Left renal cortex interstitium (tissue), 4 donors: ENCODE measurements at regions not wholly inside any gene's neighbourhood (a gene's known extent, or its start where the extent isn't known, plus 50 kb on each side); places are given as distances from the start of the nearest gene placed in this dataset.
A peak's percentile ranks its signal among the peaks of the same experiment; 100 is the strongest.

Experiments used
- DNase-seq, 4 donors: peaks; one replicate each; pipeline ENCODE4 v3.0.0-alpha.2; 2013; ENCODE audit warnings: low read depth in 4 of 4, low spot score in 2 of 4, missing footprints in 1 of 4

- no peak for DNase-seq
These were observed 669.3 kb downstream of the PDHA2 start for GRCh38 chr4:96509039-96509741.

- DNase-seq: no peak
These were observed 679.4 kb downstream of the PDHA2 start for GRCh38 chr4:96519291-96519690.

- DNase-seq: no peak
These were observed 681.2 kb downstream of the PDHA2 start for GRCh38 chr4:96521046-96521536.

- DNase-seq: no peak
These were observed 683.7 kb downstream of the PDHA2 start for GRCh38 chr4:96523611-96524010.

GRCh38 chr4:96524311-96524875 is 684.5 kb downstream of the PDHA2 start:
- DNase-seq: no peak

GRCh38 chr4:96525898-96526297 is 686.0 kb downstream of the PDHA2 start:
- no peak for DNase-seq

- no peak for DNase-seq
These were observed 686.7 kb downstream of the PDHA2 start for GRCh38 chr4:96526625-96527024.

GRCh38 chr4:96531836-96532235 is 691.9 kb downstream of the PDHA2 start:
- no peak for DNase-seq

GRCh38 chr4:96543346-96543745 is 703.5 kb downstream of the PDHA2 start:
- DNase-seq: no peak

GRCh38 chr4:96558466-96558865 is 718.6 kb downstream of the PDHA2 start:
- no peak for DNase-seq

GRCh38 chr4:96566755-96567154 is 726.9 kb downstream of the PDHA2 start:
- no peak for DNase-seq

GRCh38 chr4:96585304-96585703 is 745.4 kb downstream of the PDHA2 start:
- no peak for DNase-seq

- DNase-seq: no peak
These were observed 753.5 kb downstream of the PDHA2 start for GRCh38 chr4:96593422-96593821.

GRCh38 chr4:96598465-96598864 is 758.6 kb downstream of the PDHA2 start:
- DNase-seq: peak in 2 of 4 donors; percentile 21 to 34

GRCh38 chr4:96599752-96600151 is 759.9 kb downstream of the PDHA2 start:
- DNase-seq: no peak

GRCh38 chr4:96602661-96603060 is 762.8 kb downstream of the PDHA2 start:
- no peak for DNase-seq

- DNase-seq: no peak
These were observed 763.7 kb downstream of the PDHA2 start for GRCh38 chr4:96603641-96604040.

GRCh38 chr4:96606451-96606850 is 766.6 kb downstream of the PDHA2 start:
- DNase-seq: no peak

GRCh38 chr4:96626023-96626422 is 786.1 kb downstream of the PDHA2 start:
- no peak for DNase-seq

GRCh38 chr4:96630839-96631238 is 790.9 kb downstream of the PDHA2 start:
- DNase-seq: no peak

GRCh38 chr4:96637971-96638412 is 798.1 kb downstream of the PDHA2 start:
- peak in 1 of 4 donors; percentile 10 for DNase-seq

GRCh38 chr4:96639932-96640331 is 800.0 kb downstream of the PDHA2 start:
- DNase-seq: no peak
